HG03571 (cell line): ENCODE measurements at regions not wholly inside any gene's neighbourhood (a gene's known extent, or its start where the extent isn't known, plus 50 kb on each side); places are given as distances from the start of the nearest gene placed in this dataset.
"Not testable (repeated sequence)": the region's sequence is repeated elsewhere in the genome, so short reads cannot be mapped to it uniquely, and the experiment has no call there.

Source experiments
- ATAC-seq: cut with Tn5 transposase; IDR thresholded peaks from one replicate; pipeline ENCODE4 v1.9.1; 2021; ENCODE audit not compliant: unreplicated experiment

GRCh38 chr12:97784904-97785303 lies 322.3 kb downstream of the RMST start:
- ATAC-seq: no peak

- no peak for ATAC-seq
Measured at GRCh38 chr12:97790281-97790680, 327.7 kb downstream of the RMST start.

GRCh38 chr12:97797473-97797872 lies 334.9 kb downstream of the RMST start:
- no peak for ATAC-seq

GRCh38 chr12:97800561-97800960 lies 338.0 kb downstream of the RMST start:
- no peak for ATAC-seq

- ATAC-seq: no peak
Measured at GRCh38 chr12:97801471-97802059, 339.0 kb downstream of the RMST start.

GRCh38 chr12:97805146-97805545 lies 342.5 kb downstream of the RMST start:
- ATAC-seq: no peak

GRCh38 chr12:97813301-97813700 lies 350.7 kb downstream of the RMST start:
- ATAC-seq: no peak

GRCh38 chr12:97821806-97822205 lies 359.2 kb downstream of the RMST start:
- ATAC-seq: no peak

- no peak for ATAC-seq
Measured at GRCh38 chr12:97835541-97835940, 372.9 kb downstream of the RMST start.

GRCh38 chr12:97837401-97837800 lies 374.8 kb downstream of the RMST start:
- no peak for ATAC-seq

- ATAC-seq: no peak
Measured at GRCh38 chr12:97848051-97848450, 385.4 kb downstream of the RMST start.

GRCh38 chr12:97854477-97854876 lies 391.9 kb downstream of the RMST start:
- ATAC-seq: no peak

GRCh38 chr12:97862072-97862471 lies 399.5 kb downstream of the RMST start:
- no peak for ATAC-seq

GRCh38 chr12:97875064-97875463 lies 412.5 kb downstream of the RMST start:
- no peak for ATAC-seq

GRCh38 chr12:97876780-97877179 lies 414.2 kb downstream of the RMST start:
- no peak for ATAC-seq

GRCh38 chr12:97877404-97877803 lies 414.8 kb downstream of the RMST start:
- ATAC-seq: no peak

- no peak for ATAC-seq
Measured at GRCh38 chr12:97886511-97887176, 424.0 kb downstream of the RMST start.

- ATAC-seq: not testable (repeated sequence)
Measured at GRCh38 chr12:97897881-97898280, 435.3 kb downstream of the RMST start.

GRCh38 chr12:97899529-97899928 lies 436.9 kb downstream of the RMST start:
- no peak for ATAC-seq

- no peak for ATAC-seq
Measured at GRCh38 chr12:97899956-97900355, 437.4 kb downstream of the RMST start.

- no peak for ATAC-seq
Measured at GRCh38 chr12:97903356-97903755, 440.8 kb downstream of the RMST start.

GRCh38 chr12:97907504-97907903 lies 444.9 kb downstream of the RMST start:
- ATAC-seq: no peak

GRCh38 chr12:97910559-97910958 lies 448.0 kb downstream of the RMST start:
- ATAC-seq: no peak
